Hippocampal formation (tissue), 2 donors: ENCODE measurements at regions not wholly inside any gene's neighbourhood (a gene's known extent, or its start where the extent isn't known, plus 50 kb on each side); places are given as distances from the start of the nearest gene placed in this dataset.
"Not testable (repeated sequence)": the region's sequence is repeated elsewhere in the genome, so short reads cannot be mapped to it uniquely, and the experiment has no call there.

Experiments
- DNase-seq, 2 donors: peaks; one replicate each; lab custom pipeline; 2025; lab: John Stamatoyannopoulos, UW

DNA sequence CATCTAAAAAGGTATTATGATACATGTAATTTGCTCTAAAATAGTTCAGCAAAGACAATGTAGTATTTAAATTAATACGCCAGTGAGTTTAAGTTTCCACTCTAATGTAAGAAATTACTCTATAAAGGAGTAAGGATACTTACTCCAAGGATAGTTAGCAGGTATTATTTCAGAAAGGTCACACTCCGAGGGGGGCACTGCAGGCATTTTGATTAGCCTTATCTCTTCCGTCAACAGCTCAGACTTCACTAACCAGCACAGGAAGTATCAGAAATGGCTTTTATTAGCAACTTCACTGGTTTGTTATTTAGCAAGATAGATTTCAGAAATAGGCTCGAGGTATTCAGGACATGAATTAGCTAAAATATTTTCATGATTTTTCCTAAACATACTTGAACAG is 127.0 kb downstream of the COX18 start:
- DNase-seq, result no peak

DNA sequence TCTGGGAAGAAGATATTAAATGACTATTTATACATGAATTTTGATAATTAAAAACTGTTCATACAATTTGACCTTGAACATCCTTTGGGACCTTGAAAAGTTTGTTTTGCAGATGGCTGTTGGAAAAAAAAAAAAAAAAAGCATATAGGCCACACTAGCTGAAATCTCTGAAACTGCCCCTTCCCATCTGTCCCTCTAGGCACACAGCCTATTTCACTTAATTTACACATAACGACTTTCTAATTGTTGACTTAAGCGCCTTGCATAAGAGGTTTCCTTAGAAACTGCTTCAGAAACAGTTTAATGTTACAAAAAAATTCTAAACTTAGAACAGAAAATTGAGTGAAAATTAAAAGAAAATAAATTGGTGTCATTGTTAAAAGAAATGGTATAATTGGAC is 131.0 kb downstream of the COX18 start:
- DNase-seq, result no peak

DNA sequence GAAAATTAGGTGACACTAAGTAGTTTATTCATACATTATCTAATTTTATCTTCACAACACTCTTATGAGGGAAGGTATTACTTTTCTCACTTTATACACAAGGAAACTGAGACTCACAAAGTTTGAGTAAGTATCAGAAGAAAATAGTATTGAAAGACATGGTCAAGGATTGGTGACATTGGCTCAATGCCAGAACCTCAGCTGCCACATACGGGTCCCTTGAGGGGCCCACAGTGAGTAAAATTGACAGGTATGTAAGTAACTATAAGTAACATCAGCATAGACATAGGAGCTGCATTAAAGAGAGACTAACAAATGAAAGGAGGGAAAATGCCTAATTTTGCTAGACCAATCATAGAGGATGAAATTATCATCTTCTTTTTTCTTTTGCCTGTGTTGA is 134.1 kb downstream of the COX18 start:
- no peak for DNase-seq

DNA sequence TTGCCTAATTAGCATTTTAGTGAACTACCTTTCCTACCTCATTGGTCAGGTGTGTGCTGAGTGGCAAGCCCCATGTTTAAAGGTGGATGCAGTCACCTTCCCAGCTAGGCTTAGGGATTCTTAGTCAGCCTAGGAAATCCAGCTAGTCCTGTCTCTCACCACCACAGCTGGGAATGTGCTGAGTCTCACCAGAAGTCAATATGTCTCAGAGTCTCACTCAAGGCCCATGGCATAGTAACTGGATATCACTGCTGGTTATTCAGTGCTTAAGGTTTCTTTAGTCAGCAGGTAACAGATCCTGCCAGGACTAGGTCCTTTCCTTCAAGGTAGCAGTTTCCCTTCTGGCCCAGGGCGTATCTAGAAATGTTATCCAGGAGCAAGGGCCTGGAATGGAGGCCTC is 136.5 kb downstream of the COX18 start:
- no peak for DNase-seq

DNA sequence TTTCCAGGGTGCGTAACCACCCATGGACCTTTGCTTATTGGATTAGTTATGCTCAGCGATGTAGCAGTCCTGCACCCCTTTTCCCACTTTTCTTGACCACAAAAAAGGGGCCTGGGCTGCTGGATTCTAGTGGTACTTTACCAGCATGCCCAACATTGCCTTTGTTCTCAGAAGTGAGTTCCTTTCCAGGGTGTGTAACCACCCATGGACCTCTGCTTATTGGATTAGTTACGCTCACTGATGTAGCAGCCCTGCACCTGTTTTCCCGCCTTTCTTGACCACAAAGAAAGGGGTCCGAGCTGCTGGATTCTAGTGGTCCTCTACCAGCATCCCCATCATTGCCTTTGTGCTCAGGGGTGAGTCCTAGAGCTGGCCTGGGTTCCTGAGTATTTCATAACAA is 138.2 kb downstream of the COX18 start:
- DNase-seq, result no peak

DNA sequence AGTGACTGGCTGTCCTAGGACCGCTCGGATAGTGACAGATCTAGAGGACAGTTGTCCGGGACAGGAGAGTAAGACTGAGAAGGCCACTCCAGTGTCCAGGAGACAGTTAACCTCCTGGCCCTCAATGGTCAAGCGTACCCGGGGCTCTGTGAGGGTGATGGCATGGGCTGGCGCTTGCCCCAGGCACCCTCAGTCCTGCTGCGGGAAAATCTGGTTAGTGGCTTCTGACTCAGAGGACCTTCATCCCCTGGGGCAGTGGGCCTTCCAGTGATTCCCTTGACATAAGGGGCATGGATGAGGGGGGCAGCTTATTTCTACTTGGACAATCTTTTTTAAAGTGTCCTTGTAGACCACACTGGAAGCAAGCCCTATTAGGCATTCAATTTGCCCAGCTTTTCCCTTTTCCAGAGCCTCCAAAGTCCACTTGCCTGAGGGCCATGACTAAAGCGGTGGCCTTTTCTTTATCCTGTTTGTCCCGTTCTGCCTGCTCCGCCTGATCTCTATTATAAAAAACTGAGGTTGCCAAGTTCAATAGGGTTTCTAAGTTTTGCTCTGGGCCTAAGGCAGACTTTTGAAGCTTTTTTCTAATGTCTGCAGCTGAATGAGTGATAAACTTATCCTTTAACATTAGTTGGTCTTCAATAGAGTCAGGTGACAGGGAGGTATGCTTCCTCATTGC is 139.8 kb downstream of the COX18 start:
- not testable (repeated sequence) for DNase-seq

DNA sequence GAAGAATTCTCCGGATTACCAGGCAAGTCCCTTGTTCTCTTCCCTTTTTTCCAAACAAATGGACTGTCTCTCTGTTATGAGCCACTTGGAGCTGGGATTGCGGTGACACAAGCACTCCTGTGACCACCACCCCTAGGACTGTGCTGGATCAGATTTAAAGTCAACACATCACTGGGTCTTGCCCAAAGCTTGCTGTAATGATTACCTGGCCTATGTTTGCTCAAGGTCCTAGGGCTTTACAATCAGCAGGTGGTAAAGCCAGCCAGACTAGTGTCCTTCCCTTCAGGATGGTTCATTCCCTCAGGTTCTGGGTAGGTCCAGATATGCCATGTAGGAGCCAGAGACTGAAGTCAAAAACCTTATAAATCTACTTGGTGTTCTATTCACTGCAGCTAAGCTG is 144.7 kb downstream of the COX18 start:
- no peak for DNase-seq

DNA sequence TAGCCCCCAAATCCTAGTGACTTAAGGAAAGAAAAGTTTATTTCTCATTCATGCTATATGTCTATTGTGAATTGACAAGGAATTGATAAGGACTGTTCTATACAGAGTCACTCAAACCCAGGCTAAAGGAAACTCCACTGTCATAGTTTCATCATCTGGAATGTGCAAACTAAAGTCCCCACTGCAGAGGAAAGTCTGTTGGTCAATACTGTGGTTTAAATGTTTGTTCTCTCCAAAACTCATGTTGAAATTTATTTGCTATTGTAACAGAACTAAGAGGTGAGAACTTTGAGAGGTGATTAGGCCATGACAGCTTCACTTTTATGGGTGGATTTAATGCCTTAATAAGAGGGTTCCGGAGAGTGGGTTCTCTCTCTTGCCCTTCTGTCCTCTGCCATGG is 149.6 kb downstream of the COX18 start:
- DNase-seq, result no peak

DNA sequence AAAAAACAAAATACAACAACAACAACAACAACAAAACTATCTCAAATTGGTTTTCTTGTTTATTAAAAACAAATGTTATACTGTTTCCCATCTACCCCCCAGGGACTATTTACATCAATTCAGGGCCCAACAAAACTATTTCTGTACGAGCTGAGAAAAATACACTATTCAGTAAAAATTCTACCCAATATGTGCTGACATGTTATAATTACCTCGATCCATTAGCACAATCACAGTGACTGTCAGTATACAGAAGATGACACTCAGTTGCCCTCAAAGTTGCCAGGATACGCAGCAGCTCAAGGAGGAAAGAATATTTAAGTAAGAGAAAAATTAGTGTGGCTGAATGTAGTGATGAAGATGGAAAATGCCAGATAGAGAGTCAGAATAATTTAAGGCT is 150.1 kb downstream of the COX18 start:
- DNase-seq, result no peak

DNA sequence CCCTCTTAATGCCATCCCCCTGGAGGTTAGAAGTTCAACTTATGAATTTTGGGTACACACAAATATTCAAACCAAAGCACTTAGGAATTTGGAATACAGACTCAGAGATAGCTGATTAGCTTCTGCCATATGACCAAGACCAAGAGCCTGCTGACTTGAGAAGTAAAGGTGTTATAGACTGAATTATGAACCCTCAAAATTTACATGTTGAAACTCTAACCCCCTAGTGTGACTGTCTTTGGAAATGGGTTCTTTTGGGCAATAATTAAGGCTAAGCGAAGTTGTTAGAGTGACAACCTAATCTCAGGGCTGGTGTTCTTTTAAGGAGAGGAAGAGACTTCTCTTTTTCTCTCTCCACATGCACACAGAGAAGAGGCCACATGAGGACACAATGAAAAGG is 151.2 kb downstream of the COX18 start:
- DNase-seq, result no peak

DNA sequence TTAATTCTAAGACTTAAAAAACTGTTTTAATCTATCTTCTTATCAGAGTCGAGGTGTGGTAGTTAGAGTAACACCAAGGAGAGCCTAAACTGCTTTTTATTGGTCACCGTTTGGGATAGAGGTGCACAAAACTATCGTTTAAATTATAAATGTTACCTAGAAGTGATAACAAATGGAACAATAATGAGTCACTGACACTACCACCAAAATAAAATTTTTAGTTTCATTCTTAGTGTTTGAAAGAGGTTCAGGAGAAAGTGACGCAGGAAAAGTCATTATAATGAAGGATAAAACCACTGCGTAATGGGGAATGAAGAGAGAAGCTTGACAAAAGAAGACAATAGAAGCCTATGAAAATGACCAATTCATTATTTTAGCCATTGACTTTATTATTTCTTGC is 158.2 kb downstream of the COX18 start:
- no peak for DNase-seq

DNA sequence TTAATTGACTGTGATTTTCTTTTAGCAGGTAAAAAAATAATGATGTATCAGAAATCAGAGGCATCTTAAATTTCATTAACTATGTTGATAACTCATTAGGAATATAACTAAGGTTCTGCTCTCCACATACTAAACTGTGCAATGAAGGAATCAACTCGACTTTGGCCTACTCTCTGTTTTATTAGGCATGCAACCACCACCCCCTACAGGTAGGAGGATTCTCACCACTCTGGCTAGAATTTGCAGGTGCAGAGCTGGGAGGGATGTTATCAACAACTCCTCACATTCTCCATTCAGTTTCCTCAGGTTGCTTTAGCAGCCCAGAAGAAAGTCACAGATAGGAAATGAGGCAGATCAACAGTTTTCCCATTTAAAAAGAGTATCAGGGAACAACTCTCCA is 160.1 kb downstream of the COX18 start:
- no peak for DNase-seq

DNA sequence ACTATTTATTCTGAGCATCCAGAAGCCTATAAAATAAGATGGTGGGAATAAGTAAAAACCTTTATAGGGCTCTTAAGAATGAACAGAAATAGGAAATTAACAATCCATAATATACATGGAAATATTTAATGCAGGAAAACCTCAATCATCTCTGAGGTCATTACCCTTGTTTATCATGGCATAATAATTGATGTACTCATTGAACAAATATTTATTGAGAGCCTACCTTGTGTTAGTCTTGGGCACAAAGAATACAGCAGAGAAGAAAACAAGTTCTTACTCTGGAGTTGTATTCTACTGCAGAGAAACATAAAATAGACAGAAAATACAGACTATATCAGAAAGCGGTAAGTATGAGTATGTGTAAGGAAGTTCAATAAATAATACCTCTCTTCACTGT is 167.2 kb downstream of the COX18 start:
- DNase-seq, result no peak

DNA sequence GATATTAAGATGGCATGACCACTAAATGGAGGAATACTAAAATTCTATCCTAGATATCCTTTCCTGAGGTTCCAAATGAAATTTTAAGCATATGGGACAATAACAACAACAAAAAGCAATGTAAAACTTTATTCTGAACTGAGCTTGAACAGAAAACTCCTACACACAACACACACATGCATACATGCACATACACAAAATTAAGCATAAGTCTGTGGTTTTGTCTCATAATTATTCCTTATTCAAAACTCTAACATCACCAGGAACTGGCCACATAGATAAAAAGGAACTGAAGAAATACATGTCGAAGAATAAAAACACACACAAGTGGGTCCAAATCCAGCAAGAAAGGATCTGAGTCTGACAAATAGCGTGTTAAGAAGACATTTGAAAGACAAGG is 168.0 kb downstream of the COX18 start:
- no peak for DNase-seq

DNA sequence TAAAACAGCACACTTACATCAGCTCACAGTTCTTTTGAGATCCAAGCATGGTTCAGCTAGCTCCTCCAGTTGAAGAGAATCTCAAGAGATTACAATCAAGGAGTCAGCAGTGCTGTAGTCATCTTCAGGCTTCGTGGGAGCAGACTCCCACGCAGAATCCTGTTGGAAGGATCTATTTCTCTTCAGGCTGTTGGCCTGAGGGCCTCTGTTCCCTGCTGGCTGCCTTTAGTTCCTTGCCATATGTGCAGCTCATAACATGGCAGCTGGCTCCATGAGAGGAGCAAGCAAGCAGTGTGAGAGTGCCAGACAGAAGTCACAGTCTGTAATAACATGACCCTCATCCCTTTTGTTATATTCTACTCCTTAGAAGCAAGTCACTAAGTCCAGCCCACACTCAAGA is 168.6 kb downstream of the COX18 start:
- DNase-seq, result no peak

DNA sequence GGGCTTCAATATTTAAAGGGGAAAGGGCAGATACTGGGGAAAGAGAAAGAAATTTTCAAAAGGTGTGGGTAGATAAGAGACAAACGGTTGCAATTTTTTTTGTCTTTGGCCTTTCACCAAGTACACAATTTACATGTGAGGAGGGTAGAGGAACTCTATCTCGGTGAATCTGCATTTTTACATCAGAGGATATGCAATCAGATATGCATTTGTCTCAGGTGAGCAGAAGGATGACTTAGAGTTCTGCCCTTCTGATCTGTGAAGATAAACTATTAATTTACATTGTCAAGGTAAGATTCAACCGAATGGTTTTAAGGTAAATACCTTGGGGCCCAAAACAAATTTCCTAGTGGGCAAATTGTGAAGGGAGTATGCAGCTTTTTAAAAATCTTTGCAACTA is 169.9 kb downstream of the COX18 start:
- DNase-seq, result no peak

DNA sequence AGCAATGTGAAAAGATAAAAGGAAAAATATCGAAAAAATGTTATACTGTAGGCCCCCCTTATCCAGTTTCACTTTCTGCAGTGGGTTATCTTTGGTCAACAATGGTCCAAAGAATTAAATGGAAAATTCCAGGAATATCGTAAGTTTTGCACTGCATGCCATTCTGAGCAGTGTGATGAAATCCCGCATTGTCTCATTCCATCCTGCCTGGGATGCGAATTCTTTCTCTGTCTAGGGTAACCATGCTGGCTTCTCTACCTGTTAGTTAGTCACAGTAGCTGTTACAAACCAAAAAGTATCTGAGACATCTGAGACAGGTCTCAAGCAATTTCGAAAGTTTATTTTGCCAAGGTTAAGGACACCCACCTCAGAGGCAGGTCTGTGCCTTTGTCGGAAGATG is 170.3 kb downstream of the COX18 start:
- DNase-seq, result no peak

DNA sequence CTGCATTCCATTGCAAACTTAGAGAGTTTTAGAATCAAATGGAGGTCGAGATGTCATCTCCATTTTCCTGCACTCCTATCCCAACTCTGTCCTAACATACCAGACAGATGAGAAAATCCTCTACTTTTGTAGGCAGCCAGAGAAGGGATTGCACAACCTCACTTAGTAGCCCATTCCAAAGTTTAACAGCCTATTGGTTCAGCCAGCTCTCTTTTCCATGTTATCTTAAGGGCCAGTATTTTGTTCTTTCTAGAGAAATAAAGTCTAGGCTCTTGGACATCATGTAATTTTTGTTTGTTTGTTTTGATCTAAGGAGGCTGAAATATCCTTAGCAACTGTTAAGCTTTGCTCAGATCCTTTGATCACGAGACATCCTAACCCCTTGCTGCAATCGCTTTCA is 173.0 kb downstream of the COX18 start:
- DNase-seq, result no peak

DNA sequence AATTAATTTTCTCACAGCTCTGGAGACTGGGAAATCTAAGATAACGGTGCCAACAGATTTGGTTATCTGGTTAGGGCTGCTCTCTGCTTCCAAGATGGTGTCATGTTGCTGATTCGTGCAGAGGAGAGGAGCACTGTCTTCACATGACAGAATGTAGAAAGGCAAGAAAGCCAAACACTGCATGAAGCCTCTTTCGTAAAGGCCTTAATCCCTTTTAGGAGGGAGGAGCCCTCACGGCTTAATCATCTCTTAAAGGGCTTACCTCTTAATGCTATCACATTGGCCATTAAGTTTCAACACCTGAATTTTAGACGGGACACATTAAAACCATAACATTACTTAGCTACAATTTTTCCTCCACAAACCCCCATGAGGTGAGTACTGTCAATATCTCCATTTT is 174.1 kb downstream of the COX18 start:
- no peak for DNase-seq

DNA sequence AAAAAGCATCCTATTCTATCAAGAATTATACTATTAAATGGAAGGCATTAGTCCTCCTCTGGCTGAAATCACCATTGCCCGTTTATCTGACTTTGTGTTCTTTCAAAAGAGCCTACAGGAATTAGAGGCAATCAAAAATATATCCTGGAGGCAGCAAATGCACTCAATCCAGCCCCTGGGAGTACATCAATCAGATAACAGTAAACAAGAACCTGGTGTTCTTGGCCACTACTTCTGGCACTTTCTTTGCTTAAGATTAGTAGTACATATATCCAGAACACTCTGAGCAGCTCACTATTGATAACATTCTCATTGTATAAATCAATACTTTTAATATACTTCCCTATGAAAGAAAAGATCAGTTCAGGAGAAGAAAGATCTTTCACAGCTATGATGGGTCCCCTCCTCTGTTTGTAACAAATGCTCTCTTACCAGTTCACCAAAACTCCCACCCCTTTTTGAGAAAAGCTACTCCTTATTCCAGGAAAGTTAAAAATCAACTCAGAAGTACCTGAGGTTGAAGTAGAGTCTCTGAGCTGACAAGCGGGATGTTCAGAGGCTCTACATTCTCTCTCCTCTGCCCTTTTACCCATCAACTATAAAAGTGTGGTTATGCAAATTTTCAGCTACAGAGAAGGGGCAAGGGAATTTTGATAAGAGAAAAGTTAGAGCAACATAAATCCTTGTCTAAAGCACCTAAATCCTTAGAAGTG is 176.0 kb downstream of the COX18 start:
- DNase-seq, result no peak

DNA sequence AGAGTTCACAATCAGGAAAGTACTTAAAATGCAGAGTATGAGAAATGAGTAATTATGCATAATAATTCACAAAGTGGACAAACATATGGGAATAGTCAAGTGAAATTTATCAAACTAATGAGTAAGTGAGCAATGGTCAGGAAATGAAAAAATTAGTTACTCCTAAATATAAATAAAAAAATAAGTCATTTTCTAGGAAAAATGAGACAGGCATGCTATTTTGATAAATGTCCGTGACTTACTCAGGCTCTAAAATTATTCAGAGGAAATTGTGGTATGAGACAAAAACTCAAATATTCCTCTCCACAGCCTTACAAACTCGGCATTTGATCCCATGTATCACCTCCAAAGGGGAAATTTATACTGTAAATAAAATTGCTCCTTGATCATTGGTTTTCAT is 181.2 kb downstream of the COX18 start:
- DNase-seq, result no peak

DNA sequence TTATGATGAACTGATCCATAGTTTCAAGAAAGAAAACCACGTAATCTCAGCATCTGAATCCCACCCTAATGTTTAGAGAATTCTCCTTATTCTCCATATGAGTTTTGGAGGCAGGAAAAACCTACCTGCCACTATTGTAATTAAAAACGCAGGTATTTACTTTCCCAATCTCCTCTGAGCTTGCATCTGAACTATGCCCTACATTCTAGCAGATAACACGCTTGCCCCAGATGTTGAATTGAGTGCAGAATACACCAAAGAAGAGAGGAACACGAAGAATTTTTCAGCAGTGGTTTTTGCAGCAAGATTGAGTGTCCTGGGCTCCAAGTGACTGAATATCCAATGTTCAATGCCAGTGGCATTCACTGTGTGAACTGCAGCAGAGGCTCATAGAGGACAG is 182.4 kb downstream of the COX18 start:
- no peak for DNase-seq

DNA sequence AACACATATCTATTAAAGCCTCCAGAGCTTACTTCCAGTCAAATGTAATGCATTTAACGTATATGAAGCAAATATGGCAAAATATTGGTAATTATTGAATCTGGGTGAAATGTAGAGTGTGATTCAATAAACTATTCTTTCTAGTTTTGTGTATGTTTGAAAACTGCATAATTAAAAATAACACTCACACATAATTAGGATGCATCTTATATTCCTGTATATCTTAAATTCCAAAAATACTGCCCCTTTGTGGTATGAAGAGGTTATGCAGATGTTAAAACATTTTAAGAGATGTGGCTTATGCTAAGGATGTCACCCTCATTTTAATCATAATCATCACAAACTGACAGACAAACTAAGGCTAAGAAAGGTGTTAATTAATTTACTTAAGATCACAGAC is 182.9 kb downstream of the COX18 start:
- DNase-seq, result no peak

DNA sequence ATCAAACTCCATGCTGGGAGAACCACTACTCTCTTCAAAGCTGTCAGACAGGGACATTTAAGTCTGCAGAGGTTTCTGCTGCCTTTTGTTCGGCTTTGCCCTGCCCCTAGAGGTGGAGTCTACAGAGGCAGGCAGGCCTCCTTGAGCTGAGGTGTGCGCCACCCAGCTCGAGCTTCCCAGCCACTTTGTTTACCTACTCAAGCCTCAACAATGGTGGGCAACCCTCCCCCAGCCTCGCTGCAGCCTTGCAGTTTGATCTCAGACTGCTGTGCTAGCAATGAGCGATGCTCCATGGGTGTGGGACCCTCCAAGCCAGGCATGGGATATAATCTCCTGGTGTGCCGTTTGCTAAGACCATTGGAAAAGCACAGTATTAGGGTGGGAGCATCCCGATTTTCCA is 185.3 kb downstream of the COX18 start:
- DNase-seq, result not testable (repeated sequence)
